ENCODE measurements at regions not wholly inside any gene's neighbourhood (a gene's known extent, or its start where the extent isn't known, plus 50 kb on each side); places are given as distances from the start of the nearest gene placed in this dataset.

- Histone ChIP-seq H3K4me2 (ENCODE audit: insufficient read depth, low read length) (peak overlapping the region; percentile 31), H3K4me3 (replicated peaks in 1 of 3; ENCODE audit: insufficient read depth in 1 of 3, low read depth in 1 of 3, low read length in 3 of 3) (no peak overlapping the region), H3K27ac (ENCODE audit: insufficient read depth, low read depth, low read length) (no peak overlapping the region), H3K36me3 (ENCODE audit: control insufficient read depth in 2 of 2, extremely low read depth in 1 of 2, insufficient read depth in 2 of 2, low read length in 2 of 2) (no peaks in the 10 kb centered on the region), H3K9ac (replicated peaks; ENCODE audit: extremely low read depth, insufficient read depth, low read length) (no peak overlapping the region), H3K4me1 (ENCODE audit: control insufficient read depth, extremely low read depth, insufficient read depth, low read length) (peaks cover 23% of the 10 kb centered on the region), H3K27me3 (ENCODE audit: control insufficient read depth in 2 of 2, insufficient read depth in 2 of 2, low read length in 2 of 2) (no peaks in the 10 kb centered on the region), H4K20me1 (replicated peaks; ENCODE audit: control insufficient read depth, extremely low read depth, insufficient read depth, low read length) (no peaks in the 10 kb centered on the region), H3K9me1 (replicated peaks; ENCODE audit: control insufficient read depth, extremely low read depth, insufficient read depth, low read length) (no peaks in the 10 kb centered on the region), H2AFZ (ENCODE audit: low read depth, low read length) (no peak overlapping the region), H3K79me2 (ENCODE audit: control insufficient read depth, insufficient read depth, low read length) (no peaks in the 10 kb centered on the region), H3K9me3 (replicated peaks; ENCODE audit: control insufficient read depth, insufficient read depth, low read length) (no peaks in the 10 kb centered on the region)
- intact Hi-C loops (cut with micrococcal nuclease) (loop anchor here (5.0 kb wide), 1 partner anchor 42 kb away; no protein-coding TSS in a partner anchor), dilution Hi-C loops (cut with MboI; ENCODE audit: extremely low pct_ligation_motif_present, low sequenced_read_pairs) (no loop called here)
- DNase-seq (ENCODE audit: low read depth, low spot score) (peak; percentile 80), FAIRE-seq (peak; percentile 88)
- POLR2A ChIA-PET, result no interaction called here
- peak; percentile 14 for TF ChIP-seq MAX (IDR thresholded peaks at IDR 0.05; ENCODE audit: insufficient read depth, insufficient read length)
- TF ChIP-seq FOS (IDR thresholded peaks at IDR 0.05; ENCODE audit: borderline replicate concordance, insufficient read depth, low read length), result peak; percentile 80
- no peak for TF ChIP-seq POLR2AphosphoS5 (IDR thresholded peaks at IDR 0.05; ENCODE audit: insufficient read depth, low read depth, low read length)
- TF ChIP-seq JUN (IDR thresholded peaks at IDR 0.05; ENCODE audit: borderline replicate concordance, insufficient read depth, insufficient read length, low read depth), result peak; percentile 28
- BruUV-seq (replicated peaks), result no TSS peak
- CTCF ChIA-PET, result interaction anchor here (1.0 to 2.0 kb wide), 9 partner anchors 15 to 88 kb away, joined by 3 to 15 read pairs (median 4); no protein-coding TSS in a partner anchor
Measured at GRCh38 chr3:16090024-16090423, 84.5 kb upstream of the GALNT15 start.

- dilution Hi-C loops (cut with MboI; ENCODE audit: extremely low pct_ligation_motif_present, low sequenced_read_pairs), result no loop called here
- no peaks in the 10 kb centered on the region for H3K9me3 ChIP-seq (replicated peaks; ENCODE audit: control insufficient read depth, insufficient read depth, low read length)
- H2AFZ ChIP-seq (ENCODE audit: low read depth, low read length), result no peak overlapping the region
- H3K4me1 ChIP-seq (ENCODE audit: control insufficient read depth, extremely low read depth, insufficient read depth, low read length), result peaks cover 16% of the 10 kb centered on the region
- BruUV-seq (replicated peaks), result no TSS peak
- no peak overlapping the region for H3K4me2 ChIP-seq (ENCODE audit: insufficient read depth, low read length)
- no peaks in the 10 kb centered on the region for H3K36me3 ChIP-seq (ENCODE audit: control insufficient read depth in 2 of 2, extremely low read depth in 1 of 2, insufficient read depth in 2 of 2, low read length in 2 of 2)
- H3K9me1 ChIP-seq (replicated peaks; ENCODE audit: control insufficient read depth, extremely low read depth, insufficient read depth, low read length), result no peaks in the 10 kb centered on the region
- no peak overlapping the region for H3K27ac ChIP-seq (ENCODE audit: insufficient read depth, low read depth, low read length)
- no peaks in the 10 kb centered on the region for H3K27me3 ChIP-seq (ENCODE audit: control insufficient read depth in 2 of 2, insufficient read depth in 2 of 2, low read length in 2 of 2)
- no peaks in the 10 kb centered on the region for H4K20me1 ChIP-seq (replicated peaks; ENCODE audit: control insufficient read depth, extremely low read depth, insufficient read depth, low read length)
- peak; percentile 18 for DNase-seq (ENCODE audit: low read depth, low spot score)
- TF ChIP-seq FOS (IDR thresholded peaks at IDR 0.05; ENCODE audit: borderline replicate concordance, insufficient read depth, low read length) (no peak), JUN (IDR thresholded peaks at IDR 0.05; ENCODE audit: borderline replicate concordance, insufficient read depth, insufficient read length, low read depth) (no peak)
- FAIRE-seq, result no peak
- H3K79me2 ChIP-seq (ENCODE audit: control insufficient read depth, insufficient read depth, low read length), result no peaks in the 10 kb centered on the region
- no peak overlapping the region for H3K9ac ChIP-seq (replicated peaks; ENCODE audit: extremely low read depth, insufficient read depth, low read length)
- ChIA-PET CTCF (interaction anchor here (1.0 to 2.0 kb wide), 5 partner anchors 19 to 88 kb away, joined by 3 to 15 read pairs (median 6); no protein-coding TSS in a partner anchor), POLR2A (no interaction called here)
- intact Hi-C loops (cut with micrococcal nuclease), result loop anchor here (5.0 kb wide), 1 partner anchor 42 kb away; no protein-coding TSS in a partner anchor
- H3K4me3 ChIP-seq (replicated peaks in 1 of 3; ENCODE audit: insufficient read depth in 1 of 3, low read depth in 1 of 3, low read length in 3 of 3), result no peak overlapping the region
Measured at GRCh38 chr3:16090706-16091105, 83.8 kb upstream of the GALNT15 start.

Data from endothelial cell of umbilical vein (primary cell).